Gastroesophageal sphincter (tissue), 4 donors: ENCODE measurements at regions not wholly inside any gene's neighbourhood (a gene's known extent, or its start where the extent isn't known, plus 50 kb on each side); places are given as distances from the start of the nearest gene placed in this dataset.
A peak's percentile ranks its signal among the peaks of the same experiment; 100 is the strongest.

Experiments
- ATAC-seq: fragments of 150-250 bp; one replicate; pipeline ENCODE4 v1.9.1; 2016; ENCODE audit warnings: mild to moderate bottlenecking, moderate library complexity
- H3K27ac ChIP-seq, 4 donors: fragments of 200-600 bp; sonication (generic) in 3 of 4; 1 replicate in 3 of 4; 2 replicates in 1 of 4; pipeline ENCODE4 v1.5.1; 2016 to 2019
- H3K27me3 ChIP-seq: fragments of 200-600 bp; sonication (generic); one replicate; pipeline ENCODE4 v1.5.1; 2019
- H3K36me3 ChIP-seq, 2 donors: fragments of 200-600 bp; sonication (generic); one replicate each; pipeline ENCODE4 v1.5.1; 2019; ENCODE audit warnings: control low read depth in 1 of 2
- H3K4me1 ChIP-seq, 3 donors: fragments of 200-600 bp; sonication (generic); 1 replicate in 2 of 3; 2 replicates in 1 of 3; pipeline ENCODE4 v1.5.1; 2016 to 2019; ENCODE audit warnings: control low read depth in 2 of 3
- H3K4me3 ChIP-seq, 2 donors: fragments of 200-600 bp; sonication (generic); one replicate each; pipeline ENCODE4 v1.5.1; 2019; ENCODE audit warnings: mild to moderate bottlenecking in 1 of 2, moderate library complexity in 1 of 2
- H3K9me3 ChIP-seq, 3 donors: fragments of 200-600 bp; sonication (generic); one replicate each; pipeline ENCODE4 v1.5.1; 2017 to 2019; ENCODE audit warnings: control low read depth in 2 of 3
- CTCF ChIP-seq, 4 experiments: fragments of 200-600 bp in 2 of 4; fragments of 450-650 bp in 2 of 4; sonication (generic) in 1 of 4; IDR thresholded peaks; one replicate each; pipeline ENCODE4 v1.5.1; 2017 to 2019; ENCODE audit warnings: antibody characterized with exemption in 4 of 4, mild to moderate bottlenecking in 2 of 4, moderate library complexity in 2 of 4
- EP300 ChIP-seq: sonication (generic); formaldehyde crosslinking; IDR thresholded peaks from one replicate; pipeline ENCODE4 v1.6.1; 2017; ENCODE audit warnings: antibody characterized with exemption, mild to moderate bottlenecking
- POLR2A ChIP-seq, 2 donors: fragments of 450-650 bp; IDR thresholded peaks; one replicate each; pipeline ENCODE4 v1.6.1; 2017; ENCODE audit warnings: antibody characterized with exemption in 2 of 2, mild to moderate bottlenecking in 2 of 2, moderate library complexity in 1 of 2
- POLR2AphosphoS5 ChIP-seq: sonication (generic); formaldehyde crosslinking; IDR thresholded peaks from one replicate; pipeline ENCODE4 v1.6.1; 2017; ENCODE audit warnings: antibody characterized with exemption
- WGBS, 2 donors: methylation state at CpG; one replicate each; pipeline ENCODE4 v1.1.5; 2018; ENCODE audit warnings: low coverage in 1 of 2; 5-methylcytosine and 5-hydroxymethylcytosine counted together

- Histone ChIP-seq H3K4me1 (no peaks in the 10 kb centered on the region), H3K9me3 (no peaks in the 10 kb centered on the region), H3K36me3 (no peaks in the 10 kb centered on the region), H3K27me3 (no peaks in the 10 kb centered on the region), H3K4me3 (no peak overlapping the region), H3K27ac (no peak overlapping the region)
- no peak for ATAC-seq
- no CpG with 5 or more reads among the region's 1 CpG for WGBS, 2 donors
- TF ChIP-seq EP300, result no peak
- TF ChIP-seq POLR2A (IDR thresholded peaks at IDR 0.05), result no peak
- TF ChIP-seq POLR2AphosphoS5, result no peak
- no peak for TF ChIP-seq CTCF (IDR thresholded peaks at IDR 0.05)
Measured at GRCh38 chr5:135721548-135722090, 112.8 kb upstream of the SLC25A48 start.

- no peaks in the 10 kb centered on the region for H3K4me1 ChIP-seq
- H3K4me3 ChIP-seq, result no peak overlapping the region
- H3K27me3 ChIP-seq, result no peaks in the 10 kb centered on the region
- no peak overlapping the region for H3K27ac ChIP-seq
- no peak for ATAC-seq
- 75 to 80% methylated on average over 1 to 2 of the region's 2 CpGs for WGBS, 2 donors
- H3K9me3 ChIP-seq, result no peaks in the 10 kb centered on the region
- no peaks in the 10 kb centered on the region for H3K36me3 ChIP-seq
- TF ChIP-seq POLR2A (IDR thresholded peaks at IDR 0.05) (no peak), EP300 (no peak), CTCF (IDR thresholded peaks at IDR 0.05) (no peak), POLR2AphosphoS5 (no peak)
Measured at GRCh38 chr5:135720191-135720590, 114.3 kb upstream of the SLC25A48 start.

GRCh38 chr5:135719428-135720063, 114.9 kb upstream of the SLC25A48 start:
- TF ChIP-seq EP300, result no peak
- TF ChIP-seq POLR2A (IDR thresholded peaks at IDR 0.05), result no peak
- TF ChIP-seq CTCF (IDR thresholded peaks at IDR 0.05), result no peak
- TF ChIP-seq POLR2AphosphoS5, result no peak
- Histone ChIP-seq H3K36me3 (no peaks in the 10 kb centered on the region), H3K4me3 (no peak overlapping the region), H3K27me3 (no peaks in the 10 kb centered on the region), H3K27ac (no peak overlapping the region), H3K4me1 (no peaks in the 10 kb centered on the region), H3K9me3 (no peaks in the 10 kb centered on the region)
- WGBS, 2 donors, result 80% methylated on average over 1 of the region's 4 CpGs; no CpG with 5 or more reads in 1 of the 2 donors
- peak; percentile 8 for ATAC-seq

- Histone ChIP-seq H3K4me3 (no peak overlapping the region), H3K27me3 (peaks cover 6% of the 10 kb centered on the region), H3K36me3 (no peaks in the 10 kb centered on the region), H3K4me1 (no peaks in the 10 kb centered on the region), H3K9me3 (no peaks in the 10 kb centered on the region), H3K27ac (no peak overlapping the region)
- 40 to 75% methylated on average over 1 of the region's 1 CpG for WGBS, 2 donors
- no peak for ATAC-seq
- TF ChIP-seq CTCF (IDR thresholded peaks at IDR 0.05) (no peak), EP300 (no peak), POLR2A (IDR thresholded peaks at IDR 0.05) (no peak), POLR2AphosphoS5 (no peak)
Measured at GRCh38 chr5:135718651-135719050, 115.8 kb upstream of the SLC25A48 start.

GRCh38 chr5:135718151-135718550, 116.3 kb upstream of the SLC25A48 start:
- Histone ChIP-seq H3K9me3 (no peaks in the 10 kb centered on the region), H3K27me3 (peaks cover 7% of the 10 kb centered on the region), H3K4me3 (no peak overlapping the region), H3K36me3 (no peaks in the 10 kb centered on the region), H3K4me1 (no peaks in the 10 kb centered on the region), H3K27ac (no peak overlapping the region)
- WGBS, 2 donors, result 83% methylated on average over 1 to 3 of the region's 4 CpGs
- no peak for TF ChIP-seq CTCF (IDR thresholded peaks at IDR 0.05)
- no peak for TF ChIP-seq POLR2AphosphoS5
- TF ChIP-seq POLR2A (IDR thresholded peaks at IDR 0.05), result no peak
- TF ChIP-seq EP300, result no peak
- no peak for ATAC-seq
